ENCODE measurements at regions not wholly inside any gene's neighbourhood (a gene's known extent, or its start where the extent isn't known, plus 50 kb on each side); places are given as distances from the start of the nearest gene placed in this dataset.

GRCh38 chr20:53652090-53652858, 58.6 kb upstream of the ZNF217 start:
- no peak for TF ChIP-seq GATA2 (IDR thresholded peaks at IDR 0.05; ENCODE audit: low read depth, low read length)
- no peak for TF ChIP-seq GATA3 (IDR thresholded peaks at IDR 0.05; ENCODE audit: low read depth, low read length)
